ENCODE measurements at regions not wholly inside any gene's neighbourhood (a gene's known extent, or its start where the extent isn't known, plus 50 kb on each side); places are given as distances from the start of the nearest gene placed in this dataset.
A peak's percentile ranks its signal among the peaks of the same experiment; 100 is the strongest.

- Histone ChIP-seq H3K9me3 (ENCODE audit: control insufficient read depth, low read length) (no peaks in the 10 kb centered on the region), H3K27ac (no peak overlapping the region), H3K9ac (no peak overlapping the region), H3K4me1 (no peaks in the 10 kb centered on the region), H3K27me3 (ENCODE audit: control insufficient read depth, insufficient read depth, low read length) (no peaks in the 10 kb centered on the region), H3K36me3 (ENCODE audit: control insufficient read depth, insufficient read depth, low read length) (no peaks in the 10 kb centered on the region), H3K79me2 (no peaks in the 10 kb centered on the region), H3K4me3 (ENCODE audit: low read depth, low read length) (no peak overlapping the region), H2AFZ (no peak overlapping the region), H3K4me2 (ENCODE audit: low read length) (no peak overlapping the region)
- no peak for TF ChIP-seq CTCF (IDR thresholded peaks at IDR 0.05)
Measured at GRCh38 chr4:129526812-129527211, 430.9 kb downstream of the C4orf33 start.

GRCh38 chr4:129531253-129531652 lies 435.3 kb downstream of the C4orf33 start:
- no peak overlapping the region for H2AFZ ChIP-seq
- H3K4me2 ChIP-seq (ENCODE audit: low read length) = no peak overlapping the region
- H3K9me3 ChIP-seq (ENCODE audit: control insufficient read depth, low read length) = no peaks in the 10 kb centered on the region
- TF ChIP-seq CTCF (IDR thresholded peaks at IDR 0.05) = no peak
- H3K9ac ChIP-seq = no peak overlapping the region
- no peak overlapping the region for H3K27ac ChIP-seq
- H3K79me2 ChIP-seq = no peaks in the 10 kb centered on the region
- H3K4me1 ChIP-seq = no peaks in the 10 kb centered on the region
- H3K27me3 ChIP-seq (ENCODE audit: control insufficient read depth, insufficient read depth, low read length) = no peaks in the 10 kb centered on the region
- H3K4me3 ChIP-seq (ENCODE audit: low read depth, low read length) = no peak overlapping the region
- H3K36me3 ChIP-seq (ENCODE audit: control insufficient read depth, insufficient read depth, low read length) = no peaks in the 10 kb centered on the region

- no peaks in the 10 kb centered on the region for H3K4me1 ChIP-seq
- H3K36me3 ChIP-seq (ENCODE audit: control insufficient read depth, insufficient read depth, low read length) = no peaks in the 10 kb centered on the region
- H3K4me3 ChIP-seq (ENCODE audit: low read depth, low read length) = no peak overlapping the region
- H3K79me2 ChIP-seq = no peaks in the 10 kb centered on the region
- no peak overlapping the region for H2AFZ ChIP-seq
- H3K9me3 ChIP-seq (ENCODE audit: control insufficient read depth, low read length) = no peaks in the 10 kb centered on the region
- no peak overlapping the region for H3K27ac ChIP-seq
- H3K9ac ChIP-seq = no peak overlapping the region
- H3K4me2 ChIP-seq (ENCODE audit: low read length) = no peak overlapping the region
- H3K27me3 ChIP-seq (ENCODE audit: control insufficient read depth, insufficient read depth, low read length) = no peaks in the 10 kb centered on the region
- TF ChIP-seq CTCF (IDR thresholded peaks at IDR 0.05) = no peak
Measured at GRCh38 chr4:129532573-129532972, 436.6 kb downstream of the C4orf33 start.

- Histone ChIP-seq H2AFZ (no peak overlapping the region), H3K36me3 (ENCODE audit: control insufficient read depth, insufficient read depth, low read length) (no peaks in the 10 kb centered on the region), H3K9ac (no peak overlapping the region), H3K79me2 (no peaks in the 10 kb centered on the region), H3K4me3 (ENCODE audit: low read depth, low read length) (no peak overlapping the region), H3K9me3 (ENCODE audit: control insufficient read depth, low read length) (no peaks in the 10 kb centered on the region), H3K4me1 (no peaks in the 10 kb centered on the region), H3K27ac (no peak overlapping the region), H3K4me2 (ENCODE audit: low read length) (no peak overlapping the region), H3K27me3 (ENCODE audit: control insufficient read depth, insufficient read depth, low read length) (no peaks in the 10 kb centered on the region)
- TF ChIP-seq CTCF (IDR thresholded peaks at IDR 0.05) = no peak
Measured at GRCh38 chr4:129543299-129543698, 447.3 kb downstream of the C4orf33 start.

- Histone ChIP-seq H3K4me1 (no peaks in the 10 kb centered on the region), H3K4me3 (ENCODE audit: low read depth, low read length) (no peak overlapping the region)
- TF ChIP-seq CTCF (IDR thresholded peaks at IDR 0.05) = no peak
Measured at GRCh38 chr4:129545599-129546278, 449.8 kb downstream of the C4orf33 start.

More at GRCh38 chr4:129545599-129546278, 449.8 kb downstream of the C4orf33 start:
- Histone ChIP-seq H3K27ac (peak overlapping the region; percentile 29), H2AFZ (no peak overlapping the region), H3K79me2 (no peaks in the 10 kb centered on the region), H3K27me3 (ENCODE audit: control insufficient read depth, insufficient read depth, low read length) (no peaks in the 10 kb centered on the region), H3K36me3 (ENCODE audit: control insufficient read depth, insufficient read depth, low read length) (no peaks in the 10 kb centered on the region), H3K9me3 (ENCODE audit: control insufficient read depth, low read length) (no peaks in the 10 kb centered on the region), H3K4me2 (ENCODE audit: low read length) (no peak overlapping the region), H3K9ac (no peak overlapping the region)
